Mesodermal cell (in vitro differentiated cells): ENCODE measurements at regions not wholly inside any gene's neighbourhood (a gene's known extent, or its start where the extent isn't known, plus 50 kb on each side); places are given as distances from the start of the nearest gene placed in this dataset.
"Not testable (repeated sequence)": the region's sequence is repeated elsewhere in the genome, so short reads cannot be mapped to it uniquely, and the experiment has no call there.

Experiments used
- H3K27ac ChIP-seq: 2 replicates; pipeline ENCODE4 v1.7.0; 2013; ENCODE audit warnings: mild to moderate bottlenecking, low read depth, low read length, moderate library complexity; ENCODE audit not compliant: severe bottlenecking
- H3K36me3 ChIP-seq: 2 replicates; pipeline ENCODE4 v1.7.1; 2013; ENCODE audit warnings: mild to moderate bottlenecking, low read length, moderate library complexity; ENCODE audit not compliant: control insufficient read depth, insufficient read depth
- H3K4me1 ChIP-seq: one replicate; pipeline ENCODE4 v1.7.1; 2013; ENCODE audit warnings: mild to moderate bottlenecking, low read length; ENCODE audit not compliant: insufficient read depth, control insufficient read depth, poor library complexity, severe bottlenecking
- H3K4me3 ChIP-seq: 2 replicates; pipeline ENCODE4 v1.7.0; 2013; ENCODE audit warnings: low read length, control low read depth, mild to moderate bottlenecking; ENCODE audit not compliant: insufficient read depth, poor library complexity, severe bottlenecking; ENCODE audit errors: extremely low read depth
- H3K9me3 ChIP-seq: 2 replicates; pipeline ENCODE4 v1.7.1; 2013; ENCODE audit warnings: mild to moderate bottlenecking, low read length, moderate library complexity; ENCODE audit not compliant: control insufficient read depth
- WGBS, 2 experiments: methylation state at CpG; one replicate each; pipeline ENCODE4 v1.1.5; 2013; ENCODE audit warnings: missing lambda C conversion rate in 2 of 2; ENCODE audit not compliant: insufficient coverage in 2 of 2; 5-methylcytosine and 5-hydroxymethylcytosine counted together

GRCh38 chr6:119748535-119748934 is 399.0 kb upstream of the MAN1A1 start:
- not testable (repeated sequence) for H3K27ac ChIP-seq, H3K4me1 ChIP-seq, H3K4me3 ChIP-seq, H3K36me3 ChIP-seq, H3K9me3 ChIP-seq
- no CpG with 5 or more reads among the region's 3 CpGs for WGBS, 2 experiments

GRCh38 chr6:119742188-119742803 is 392.7 kb upstream of the MAN1A1 start:
- no peaks in the 10 kb centered on the region for H3K36me3 ChIP-seq
- no peaks in the 10 kb centered on the region for H3K9me3 ChIP-seq
- WGBS, 2 experiments: 0% methylated on average over 2 of the region's 6 CpGs; no CpG with 5 or more reads in 1 of the 2 experiments
- H3K4me3 ChIP-seq: no peak overlapping the region
- no peaks in the 10 kb centered on the region for H3K4me1 ChIP-seq
- no peak overlapping the region for H3K27ac ChIP-seq

- no peaks in the 10 kb centered on the region for H3K36me3 ChIP-seq
- H3K9me3 ChIP-seq: no peaks in the 10 kb centered on the region
- 90 to 95% methylated on average over 1 to 2 of the region's 4 CpGs for WGBS, 2 experiments
- no peak overlapping the region for H3K4me3 ChIP-seq
- no peak overlapping the region for H3K27ac ChIP-seq
- H3K4me1 ChIP-seq: no peaks in the 10 kb centered on the region
These were observed 390.2 kb upstream of the MAN1A1 start for GRCh38 chr6:119739769-119740168.

GRCh38 chr6:119738425-119738824 is 388.9 kb upstream of the MAN1A1 start:
- no peak overlapping the region for H3K27ac ChIP-seq
- no peaks in the 10 kb centered on the region for H3K4me1 ChIP-seq
- H3K4me3 ChIP-seq: no peak overlapping the region
- H3K36me3 ChIP-seq: no peaks in the 10 kb centered on the region
- 100% methylated on average over 1 of the region's 1 CpG; no CpG with 5 or more reads in 1 of the 2 experiments for WGBS, 2 experiments
- no peaks in the 10 kb centered on the region for H3K9me3 ChIP-seq

GRCh38 chr6:119736296-119737021 is 386.9 kb upstream of the MAN1A1 start:
- no peak overlapping the region for H3K27ac ChIP-seq
- H3K4me3 ChIP-seq: no peak overlapping the region
- H3K36me3 ChIP-seq: no peaks in the 10 kb centered on the region
- 86 to 89% methylated on average over 2 to 3 of the region's 4 CpGs for WGBS, 2 experiments
- no peaks in the 10 kb centered on the region for H3K9me3 ChIP-seq
- H3K4me1 ChIP-seq: no peaks in the 10 kb centered on the region

- no peaks in the 10 kb centered on the region for H3K4me1 ChIP-seq
- no peak overlapping the region for H3K4me3 ChIP-seq
- H3K9me3 ChIP-seq: no peaks in the 10 kb centered on the region
- WGBS, 2 experiments: 91 to 94% methylated on average over 3 to 4 of the region's 4 CpGs
- no peaks in the 10 kb centered on the region for H3K36me3 ChIP-seq
- H3K27ac ChIP-seq: no peak overlapping the region
These were observed 386.0 kb upstream of the MAN1A1 start for GRCh38 chr6:119735530-119735929.

- Histone ChIP-seq H3K4me1 (no peaks in the 10 kb centered on the region), H3K4me3 (no peak overlapping the region), H3K36me3 (no peaks in the 10 kb centered on the region), H3K27ac (no peak overlapping the region), H3K9me3 (no peaks in the 10 kb centered on the region)
- WGBS, 2 experiments: no CpG with 5 or more reads among the region's 1 CpG
These were observed 384.7 kb upstream of the MAN1A1 start for GRCh38 chr6:119734227-119734626.

- Histone ChIP-seq H3K4me1 (no peaks in the 10 kb centered on the region), H3K4me3 (no peak overlapping the region), H3K9me3 (no peaks in the 10 kb centered on the region), H3K27ac (no peak overlapping the region), H3K36me3 (no peaks in the 10 kb centered on the region)
- WGBS, 2 experiments: 93% methylated on average over 2 of the region's 3 CpGs; no CpG with 5 or more reads in 1 of the 2 experiments
These were observed 379.4 kb upstream of the MAN1A1 start for GRCh38 chr6:119728935-119729334.

GRCh38 chr6:119728220-119728750 is 378.7 kb upstream of the MAN1A1 start:
- Histone ChIP-seq H3K4me3 (no peak overlapping the region), H3K36me3 (no peaks in the 10 kb centered on the region), H3K9me3 (no peaks in the 10 kb centered on the region), H3K27ac (no peak overlapping the region), H3K4me1 (no peaks in the 10 kb centered on the region)
- 79 to 100% methylated on average over 4 to 5 of the region's 7 CpGs for WGBS, 2 experiments

GRCh38 chr6:119727504-119728219 is 378.1 kb upstream of the MAN1A1 start:
- Histone ChIP-seq H3K4me3 (no peak overlapping the region), H3K27ac (no peak overlapping the region), H3K36me3 (no peaks in the 10 kb centered on the region), H3K4me1 (no peaks in the 10 kb centered on the region), H3K9me3 (no peaks in the 10 kb centered on the region)
- WGBS, 2 experiments: 79 to 100% methylated on average over 1 of the region's 3 CpGs
